OCI-LY1 (cell line): ENCODE measurements at regions not wholly inside any gene's neighbourhood (a gene's known extent, or its start where the extent isn't known, plus 50 kb on each side); places are given as distances from the start of the nearest gene placed in this dataset.

Experiments used
- H2AFZ ChIP-seq: fragments of 200-600 bp; sonication (generic), shearing (Covaris generic); 2 replicates; pipeline ENCODE4 v1.6.0; 2014; ENCODE audit warnings: antibody characterized with exemption, mild to moderate bottlenecking, low read length
- H3F3A ChIP-seq: fragments of 200-600 bp; sonication (generic), shearing (Covaris generic); 2 replicates; pipeline ENCODE4 v1.6.0; 2014; ENCODE audit warnings: mild to moderate bottlenecking, antibody characterized with exemption, low read length, moderate library complexity; ENCODE audit not compliant: insufficient read depth
- H3K27ac ChIP-seq: fragments of 200-600 bp; sonication (generic); 2 replicates; pipeline ENCODE4 v1.5.1; 2014; ENCODE audit warnings: low read length, mixed run types, mild to moderate bottlenecking, low read depth; ENCODE audit not compliant: poor library complexity, severe bottlenecking
- H3K27me3 ChIP-seq: fragments of 200-600 bp; sonication (generic); 2 replicates; pipeline ENCODE4 v1.6.0; 2014; ENCODE audit warnings: antibody characterized with exemption, mild to moderate bottlenecking, low read length, moderate library complexity; ENCODE audit not compliant: insufficient read depth
- H3K36me3 ChIP-seq: fragments of 200-600 bp; sonication (generic); 2 replicates; pipeline ENCODE4 v1.6.1; 2014; ENCODE audit warnings: mild to moderate bottlenecking, antibody characterized with exemption, low read length, moderate library complexity, mixed read lengths; ENCODE audit not compliant: insufficient read depth
- H3K4me1 ChIP-seq: fragments of 200-600 bp; sonication (generic); 2 replicates; pipeline ENCODE4 v1.5.1; 2014; ENCODE audit warnings: mild to moderate bottlenecking, low read length, moderate library complexity; ENCODE audit not compliant: insufficient read depth, severe bottlenecking
- H3K4me2 ChIP-seq: fragments of 200-600 bp; sonication (generic), shearing (Covaris generic); 2 replicates; pipeline ENCODE4 v1.6.1; 2014; ENCODE audit warnings: low read length
- H3K4me3 ChIP-seq: fragments of 200-600 bp; sonication (generic); 2 replicates; pipeline ENCODE4 v1.5.1; 2014; ENCODE audit warnings: low read length, low read depth, mild to moderate bottlenecking, mixed read lengths; ENCODE audit not compliant: poor library complexity, severe bottlenecking
- H3K79me2 ChIP-seq: fragments of 200-600 bp; shearing (Covaris generic); 2 replicates; pipeline ENCODE4 v1.6.1; 2016; ENCODE audit warnings: mixed run types, low read length, mixed read lengths; ENCODE audit not compliant: insufficient read depth
- H3K9ac ChIP-seq: fragments of 200-600 bp; sonication (generic), shearing (Covaris generic); 2 replicates; pipeline ENCODE4 v1.6.1; 2014; ENCODE audit warnings: mild to moderate bottlenecking, low read length, mixed read lengths
- H3K9me2 ChIP-seq: fragments of 200-600 bp; sonication (generic), shearing (Covaris generic); 2 replicates; pipeline ENCODE4 v1.6.1; 2014; ENCODE audit warnings: low read depth, mild to moderate bottlenecking, low read length, mixed read lengths
- H3K9me3 ChIP-seq: fragments of 200-600 bp; shearing (Covaris generic); 2 replicates; pipeline ENCODE4 v1.6.1; 2014; ENCODE audit warnings: low read length, mixed read lengths
- H4K20me1 ChIP-seq: fragments of 200-600 bp; sonication (generic), shearing (Covaris generic); 2 replicates; pipeline ENCODE4 v1.6.0; 2016; ENCODE audit warnings: mild to moderate bottlenecking, low read length; ENCODE audit not compliant: insufficient read depth
- EZH2 ChIP-seq: fragments of 200-600 bp; sonication (generic), shearing (Covaris generic); IDR thresholded peaks from 2 replicates; pipeline ENCODE4 v1.8.0; 2017; ENCODE audit warnings: borderline replicate concordance, mixed run types, mild to moderate bottlenecking, antibody characterized with exemption, low read length, moderate library complexity, mixed read lengths
- TF ChIP-seq, protein P1 (sequence below): fragments of 200-600 bp; sonication (generic), shearing (Covaris generic); IDR thresholded peaks from 2 replicates; pipeline ENCODE4 v1.5.1; 2017; ENCODE audit warnings: mild to moderate bottlenecking, antibody characterized with exemption, low read length, moderate library complexity, mixed read lengths

GRCh38 chr1:147825586-147825985 is 65.2 kb upstream of the GJA5 start:
- Histone ChIP-seq H3K9me2 (no peaks in the 10 kb centered on the region), H3K4me2 (no peak overlapping the region), H2AFZ (no peak overlapping the region), H3K4me3 (no peak overlapping the region), H3K9me3 (no peaks in the 10 kb centered on the region), H3F3A (no peaks in the 10 kb centered on the region), H3K9ac (no peak overlapping the region), H3K27me3 (no peaks in the 10 kb centered on the region), H4K20me1 (no peaks in the 10 kb centered on the region), H3K27ac (no peak overlapping the region), H3K36me3 (no peaks in the 10 kb centered on the region), H3K4me1 (no peaks in the 10 kb centered on the region), H3K79me2 (no peaks in the 10 kb centered on the region)
- TF ChIP-seq, protein P1, sequence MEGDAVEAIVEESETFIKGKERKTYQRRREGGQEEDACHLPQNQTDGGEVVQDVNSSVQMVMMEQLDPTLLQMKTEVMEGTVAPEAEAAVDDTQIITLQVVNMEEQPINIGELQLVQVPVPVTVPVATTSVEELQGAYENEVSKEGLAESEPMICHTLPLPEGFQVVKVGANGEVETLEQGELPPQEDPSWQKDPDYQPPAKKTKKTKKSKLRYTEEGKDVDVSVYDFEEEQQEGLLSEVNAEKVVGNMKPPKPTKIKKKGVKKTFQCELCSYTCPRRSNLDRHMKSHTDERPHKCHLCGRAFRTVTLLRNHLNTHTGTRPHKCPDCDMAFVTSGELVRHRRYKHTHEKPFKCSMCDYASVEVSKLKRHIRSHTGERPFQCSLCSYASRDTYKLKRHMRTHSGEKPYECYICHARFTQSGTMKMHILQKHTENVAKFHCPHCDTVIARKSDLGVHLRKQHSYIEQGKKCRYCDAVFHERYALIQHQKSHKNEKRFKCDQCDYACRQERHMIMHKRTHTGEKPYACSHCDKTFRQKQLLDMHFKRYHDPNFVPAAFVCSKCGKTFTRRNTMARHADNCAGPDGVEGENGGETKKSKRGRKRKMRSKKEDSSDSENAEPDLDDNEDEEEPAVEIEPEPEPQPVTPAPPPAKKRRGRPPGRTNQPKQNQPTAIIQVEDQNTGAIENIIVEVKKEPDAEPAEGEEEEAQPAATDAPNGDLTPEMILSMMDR = no peak
- no peak for TF ChIP-seq EZH2

DNA sequence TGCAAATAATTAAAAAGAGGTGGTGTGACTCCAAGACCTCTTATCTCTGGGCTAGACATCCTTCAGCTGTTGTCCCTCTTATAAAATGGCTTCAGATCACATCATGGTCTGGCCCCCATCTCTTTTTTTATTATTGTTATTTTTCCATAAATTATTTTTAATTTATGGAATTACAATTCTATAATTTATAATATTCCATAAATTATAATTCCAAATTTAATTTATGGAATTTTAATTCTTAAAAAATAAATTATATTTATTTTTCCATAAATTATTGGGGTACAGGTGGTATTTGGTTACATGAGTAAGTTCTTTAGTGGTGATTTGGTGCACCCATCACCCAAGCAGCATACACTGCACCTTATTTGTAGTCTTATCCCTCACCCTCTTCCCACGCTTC is 65.9 kb upstream of the GJA5 start:
- no peak overlapping the region for H2AFZ ChIP-seq
- no peak overlapping the region for H3K9ac ChIP-seq
- H3K9me2 ChIP-seq = no peaks in the 10 kb centered on the region
- no peaks in the 10 kb centered on the region for H3K36me3 ChIP-seq
- no peak overlapping the region for H3K4me2 ChIP-seq
- no peaks in the 10 kb centered on the region for H3F3A ChIP-seq
- no peaks in the 10 kb centered on the region for H4K20me1 ChIP-seq
- H3K9me3 ChIP-seq = no peaks in the 10 kb centered on the region
- TF ChIP-seq EZH2 = no peak
- TF ChIP-seq, protein P1 = no peak
- H3K4me1 ChIP-seq = no peaks in the 10 kb centered on the region
- no peaks in the 10 kb centered on the region for H3K79me2 ChIP-seq
- H3K27ac ChIP-seq = no peak overlapping the region
- no peaks in the 10 kb centered on the region for H3K27me3 ChIP-seq
- no peak overlapping the region for H3K4me3 ChIP-seq

GRCh38 chr1:147833231-147833860 is 69.2 kb upstream of the GJA8 start:
- Histone ChIP-seq H3K27me3 (no peaks in the 10 kb centered on the region), H3K27ac (no peak overlapping the region), H3K9ac (no peak overlapping the region), H3K9me3 (no peaks in the 10 kb centered on the region), H3K9me2 (no peaks in the 10 kb centered on the region), H3F3A (no peaks in the 10 kb centered on the region), H4K20me1 (no peaks in the 10 kb centered on the region), H3K36me3 (no peaks in the 10 kb centered on the region), H3K4me2 (no peak overlapping the region), H3K4me1 (no peaks in the 10 kb centered on the region), H3K4me3 (no peak overlapping the region), H3K79me2 (no peaks in the 10 kb centered on the region), H2AFZ (no peak overlapping the region)
- TF ChIP-seq EZH2 = no peak
- TF ChIP-seq, protein P1 = no peak
